ENCODE measurements at regions not wholly inside any gene's neighbourhood (a gene's known extent, or its start where the extent isn't known, plus 50 kb on each side); places are given as distances from the start of the nearest gene placed in this dataset.

- TF ChIP-seq CTCF (IDR thresholded peaks at IDR 0.05 in 4 of 5, conservative IDR thresholded peaks at IDR 0.05 in 1 of 5) (no peak), POLR2A (IDR thresholded peaks at IDR 0.05) (no peak)
Measured at GRCh38 chr4:14652522-14652921, 349.8 kb upstream of the CPEB2 start.

All from gastrocnemius medialis (tissue), 4 donors.